K562 (cell line): ENCODE measurements at regions not wholly inside any gene's neighbourhood (a gene's known extent, or its start where the extent isn't known, plus 50 kb on each side); places are given as distances from the start of the nearest gene placed in this dataset.

Experiments
- ATAC-seq: fragments of 200-7000 bp; cut with Tn5 transposase; 3 replicates; pipeline ENCODE4 v1.9.1; 2020; ENCODE audit warnings: moderate library complexity
- BruUV-seq: library from RNA; stranded (reverse); fragments of 400-500 nt; replicated peaks from 2 replicates; lab custom pipeline; 2021; lab: Mats Ljungman, UMichigan
- CTCF ChIA-PET: fragments of 300-600 bp; formaldehyde crosslinking; extraction: SDS; loops from one replicate; lab custom pipeline; 2021; ENCODE audit warnings: low intra/inter-chr PET ratio; lab: Yijun Ruan, JAX
- POLR2A ChIA-PET: fragments of 300-600, 350-650 bp; sonication (Branson Sonifier 250); formaldehyde crosslinking; extraction: SDS; loops from one replicate; lab custom pipeline; 2021; ENCODE audit warnings: antibody characterized with exemption, inconsistent platforms; lab: Yijun Ruan, JAX
- DNase-seq, 4 experiments: peaks; one replicate each; pipeline versions ENCODE4 v3.0.0 to v3.0.0-alpha.2; 2011 to 2018; ENCODE audit warnings: low spot score in 3 of 4, mixed read lengths in 3 of 4; ENCODE audit errors: extremely low read depth in 1 of 4
- FAIRE-seq: peaks from 2 replicates; lab custom pipeline; 2011; peaks lifted over from hg19 to GRCh38; lab: Jason Lieb, UNC
- H2AFZ ChIP-seq: 2 replicates; pipeline ENCODE4 v1.6.0; 2011; ENCODE audit warnings: low read depth, low read length, control low read depth, inconsistent platforms
- H3K27ac ChIP-seq: fragments of 200-600 bp; 3 replicates; pipeline ENCODE4 v1.8.0; 2011; ENCODE audit warnings: low read depth, mild to moderate bottlenecking, control low read depth, inconsistent platforms, low read length, moderate library complexity, mixed read lengths; ENCODE audit errors: extremely low read depth
- H3K27me3 ChIP-seq, 2 experiments: fragments of 300-600 bp in 1 of 2; 2 replicates in 1 of 2; 3 replicates in 1 of 2; pipeline versions ENCODE4 v1.6.0 to v1.8.0; 2011; ENCODE audit warnings: inconsistent platforms in 2 of 2, low read length in 2 of 2, mild to moderate bottlenecking in 1 of 2, mixed read lengths in 1 of 2, moderate library complexity in 1 of 2; ENCODE audit not compliant: control insufficient read depth in 2 of 2, insufficient read depth in 2 of 2
- H3K36me3 ChIP-seq: fragments of 300-600 bp; 3 replicates; pipeline ENCODE4 v1.8.0; 2011; ENCODE audit warnings: mild to moderate bottlenecking, low read length, inconsistent platforms; ENCODE audit not compliant: control insufficient read depth, insufficient read depth
- H3K4me1 ChIP-seq, 2 experiments: fragments of 200-600 bp in 1 of 2; replicated peaks in 1 of 2; 2 replicates in 1 of 2; 3 replicates in 1 of 2; pipeline versions ENCODE4 v1.5.1 to v1.8.0; 2011; ENCODE audit warnings: inconsistent platforms in 2 of 2, low read length in 2 of 2, mild to moderate bottlenecking in 1 of 2, mixed read lengths in 1 of 2, moderate library complexity in 1 of 2; ENCODE audit not compliant: control insufficient read depth in 2 of 2, insufficient read depth in 2 of 2
- H3K4me2 ChIP-seq: 2 replicates; pipeline ENCODE4 v1.6.1; 2011; ENCODE audit warnings: low read length, control low read depth, inconsistent platforms, mixed read lengths; ENCODE audit not compliant: insufficient read depth
- H3K4me3 ChIP-seq: fragments of 200-600 bp; sonication (generic), shearing (Covaris generic); 2 replicates; pipeline ENCODE4 v1.5.1; 2016; ENCODE audit warnings: control low read depth, inconsistent platforms
- H3K79me2 ChIP-seq: fragments of 200-600 bp; 3 replicates; pipeline ENCODE4 v1.8.0; 2011; ENCODE audit warnings: low read length, inconsistent platforms; ENCODE audit not compliant: control insufficient read depth, insufficient read depth
- H3K9ac ChIP-seq, 2 experiments: 2 replicates each; pipeline versions ENCODE4 v1.6.0 to v1.6.1; 2011; ENCODE audit warnings: low read depth in 2 of 2, low read length in 2 of 2, control low read depth in 1 of 2, inconsistent platforms in 1 of 2, mild to moderate bottlenecking in 1 of 2, mixed read lengths in 1 of 2; ENCODE audit not compliant: insufficient read depth in 1 of 2
- H3K9me1 ChIP-seq: one replicate; pipeline ENCODE4 v1.6.0; 2011; ENCODE audit warnings: inconsistent platforms, mild to moderate bottlenecking, low read length, moderate library complexity; ENCODE audit not compliant: control insufficient read depth, insufficient read depth
- H3K9me3 ChIP-seq: replicated peaks from 2 replicates; pipeline ENCODE4 v1.5.1; 2011; ENCODE audit warnings: low read depth, low read length, inconsistent platforms; ENCODE audit not compliant: control insufficient read depth, insufficient read depth
- H4K20me1 ChIP-seq: replicated peaks from 2 replicates; pipeline ENCODE4 v1.6.1; 2011; ENCODE audit warnings: low read length, inconsistent platforms, mixed read lengths; ENCODE audit not compliant: control insufficient read depth, insufficient read depth
- CTCF ChIP-seq, 3 experiments: IDR thresholded peaks in 2 of 3; conservative IDR thresholded peaks in 1 of 3; 2 replicates each; pipeline ENCODE4 v1.5.1; 2011 to 2012; ENCODE audit warnings: low read length in 3 of 3, mild to moderate bottlenecking in 3 of 3, control low read depth in 2 of 3, improper control_type of control experiment in 1 of 3, inconsistent platforms in 1 of 3, low read depth in 1 of 3, mixed read lengths in 1 of 3, moderate library complexity in 1 of 3; ENCODE audit not compliant: insufficient read depth in 2 of 3
- RAD21 ChIP-seq, 2 experiments: fragments of 250-450 bp in 1 of 2; fragments of 450-650 bp in 1 of 2; sonication (Bioruptor Pico) in 1 of 2; formaldehyde crosslinking in 1 of 2; IDR thresholded peaks in 1 of 2; conservative IDR thresholded peaks in 1 of 2; 2 replicates each; pipeline versions ENCODE4 v1.4.0 to v1.8.0; 2020 to 2022; ENCODE audit warnings: mild to moderate bottlenecking in 2 of 2, moderate library complexity in 1 of 2
- ZNF766 ChIP-seq: fragments of 200-800 bp; sonication (Bioruptor generic); conservative IDR thresholded peaks from 2 replicates; pipeline ENCODE4 v1.6.1; 2016; ENCODE audit warnings: missing genetic modification characterization, missing compliant biosample characterization
- WGBS: fragments of 100-300 bp; shearing (Covaris generic); methylation state at CpG from one replicate; pipeline ENCODE4 v1.1.6; 2016; ENCODE audit warnings: low coverage, mixed read lengths; ENCODE audit not compliant: insufficient coverage; ENCODE audit errors: missing lambda C conversion rate; 5-methylcytosine and 5-hydroxymethylcytosine counted together
- in situ Hi-C: fragments of 300-500 bp; cut with MboI; formaldehyde crosslinking; loops from 4 replicates; pipeline ENCODE4 v1.15.0; 2018; ENCODE audit warnings: inconsistent platforms, mixed read lengths
- intact Hi-C: fragments of 100-400 bp; cut with micrococcal nuclease; formaldehyde crosslinking; loops from 2 replicates; pipeline ENCODE4 v1.14.2; 2022

DNA sequence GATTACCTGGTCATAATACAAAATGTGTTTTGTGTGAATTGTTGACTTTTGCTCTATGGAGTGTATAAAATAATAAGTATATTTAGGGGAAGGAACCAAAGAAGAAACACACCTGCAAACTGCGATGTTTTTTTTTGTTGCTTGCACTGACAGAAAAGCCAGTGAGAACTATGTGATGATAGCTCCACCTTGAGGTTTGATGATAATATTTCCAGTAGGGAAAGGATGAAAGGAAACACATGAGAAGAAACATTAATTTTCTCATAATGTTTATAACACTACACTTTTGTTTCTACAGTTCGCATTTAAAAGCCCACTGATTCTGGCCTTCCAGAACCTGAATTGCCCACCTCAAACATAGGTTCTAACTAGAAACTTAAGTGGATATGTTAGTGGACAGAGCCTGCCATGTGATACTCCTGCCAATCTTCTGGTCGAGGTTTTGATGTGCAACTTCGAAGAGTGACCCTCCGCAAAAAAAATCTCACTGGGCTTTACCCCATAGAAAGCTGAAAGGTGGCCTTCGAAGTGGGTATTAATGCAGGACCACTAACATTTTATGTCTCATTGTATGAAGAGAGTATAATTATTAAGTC is 476.4 kb upstream of the SPHKAP start:
- Histone ChIP-seq H3K27ac (no peak overlapping the region), H2AFZ (no peak overlapping the region), H4K20me1 (no peaks in the 10 kb centered on the region), H3K9me3 (no peaks in the 10 kb centered on the region), H3K27me3 (no peaks in the 10 kb centered on the region), H3K4me2 (no peak overlapping the region), H3K9ac (no peak overlapping the region), H3K79me2 (no peaks in the 10 kb centered on the region), H3K36me3 (no peaks in the 10 kb centered on the region), H3K9me1 (no peaks in the 10 kb centered on the region), H3K4me1 (no peaks in the 10 kb centered on the region), H3K4me3 (no peak overlapping the region)
- FAIRE-seq: no peak
- ChIA-PET CTCF (no interaction called here), POLR2A (no interaction called here)
- DNase-seq: no peak
- TF ChIP-seq CTCF (IDR thresholded peaks at IDR 0.05 in 2 of 3, conservative IDR thresholded peaks at IDR 0.05 in 1 of 3; ENCODE audit: insufficient read depth in 2 of 3, low read depth in 1 of 3, low read length in 3 of 3) (peak in 1 of 3 experiments; percentile 12; a peak in 1 of 6 replicates), RAD21 (CRISPR knock-in tag; conservative IDR thresholded peaks at IDR 0.05 in 1 of 2, IDR thresholded peaks at IDR 0.05 in 1 of 2) (peak in 1 of 2 experiments; percentile 20; a peak in 1 of 4 replicates), ZNF766 (CRISPR knock-in tag) (no peak)
- no peak for ATAC-seq
- BruUV-seq: no TSS peak
- in situ Hi-C loops: no loop called here
- intact Hi-C loops: no loop called here
- 7% methylated on average over 5 of the region's 6 CpGs for WGBS
